H1 (cell line): ENCODE measurements at regions not wholly inside any gene's neighbourhood (a gene's known extent, or its start where the extent isn't known, plus 50 kb on each side); places are given as distances from the start of the nearest gene placed in this dataset.

ENCODE experiments used
- CTCF ChIA-PET: fragments of 300-600 bp; sonication (Branson Sonifier 250); formaldehyde crosslinking; loops from one replicate; lab custom pipeline; 2021; ENCODE audit not compliant: partially characterized antibody; lab: Charles Lee
- POLR2A ChIA-PET: fragments of 300-600 bp; sonication (Branson Sonifier 250); formaldehyde crosslinking; loops from one replicate; lab custom pipeline; 2021; ENCODE audit warnings: inconsistent platforms; ENCODE audit not compliant: partially characterized antibody; lab: Charles Lee
- DNase-seq, 2 experiments: peaks; one replicate each; pipeline versions ENCODE4 v3.0.0 to v3.0.0-alpha.2; 2010 to 2022; ENCODE audit warnings: low spot score in 2 of 2, low read depth in 1 of 2, mixed read lengths in 1 of 2
- FAIRE-seq: peaks from 2 replicates; lab custom pipeline; 2011; peaks lifted over from hg19 to GRCh38; lab: Jason Lieb, UNC
- H2AFZ ChIP-seq: 2 replicates; pipeline ENCODE4 v1.8.1; 2012; ENCODE audit warnings: low read length, inconsistent platforms
- H2AK5ac ChIP-seq: 2 replicates; pipeline ENCODE4 v1.6.1; 2013; ENCODE audit warnings: low read depth, low read length
- H2BK120ac ChIP-seq: replicated peaks from 2 replicates; pipeline ENCODE3; 2013; ENCODE audit warnings: low read depth, low read length, inconsistent platforms
- H2BK12ac ChIP-seq: 2 replicates; pipeline ENCODE4 v1.6.1; 2013; ENCODE audit warnings: low read depth, low read length
- H2BK15ac ChIP-seq: 2 replicates; pipeline ENCODE4 v1.6.1; 2013; ENCODE audit warnings: low read length
- H2BK20ac ChIP-seq: 2 replicates; pipeline ENCODE4 v1.6.1; 2013; ENCODE audit warnings: low read length
- H2BK5ac ChIP-seq: 2 replicates; pipeline ENCODE4 v1.6.1; 2013; ENCODE audit warnings: low read depth, low read length
- H3K14ac ChIP-seq: 2 replicates; pipeline ENCODE4 v1.6.1; 2013; ENCODE audit warnings: inconsistent platforms; ENCODE audit not compliant: insufficient read length
- H3K18ac ChIP-seq: 2 replicates; pipeline ENCODE4 v1.6.1; 2013; ENCODE audit warnings: low read length; ENCODE audit errors: extremely low read depth
- H3K23ac ChIP-seq: 2 replicates; pipeline ENCODE4 v1.6.1; 2013; ENCODE audit warnings: inconsistent platforms; ENCODE audit not compliant: insufficient read length
- H3K23me2 ChIP-seq: 2 replicates; pipeline ENCODE4 v1.6.1; 2013; ENCODE audit warnings: low read depth, low read length
- H3K27ac ChIP-seq: 2 replicates; pipeline ENCODE4 v1.6.1; 2011; ENCODE audit warnings: low read depth, low read length, inconsistent platforms
- H3K27me3 ChIP-seq, 4 experiments: replicated peaks in 1 of 4; 1 replicate in 1 of 4; 2 replicates in 3 of 4; pipeline versions ENCODE4 v1.6.1 to v1.8.1; 2011 to 2013; ENCODE audit warnings: low read length in 3 of 4, mild to moderate bottlenecking in 3 of 4, inconsistent platforms in 2 of 4, mixed read lengths in 2 of 4, moderate library complexity in 1 of 4; ENCODE audit not compliant: control insufficient read depth in 3 of 4, insufficient read depth in 3 of 4; ENCODE audit errors: extremely low read depth in 1 of 4
- H3K36me3 ChIP-seq, 4 experiments: 2 replicates each; pipeline versions ENCODE4 v1.6.1 to v1.8.1; 2011 to 2013; ENCODE audit warnings: mild to moderate bottlenecking in 4 of 4, low read length in 3 of 4, moderate library complexity in 2 of 4, control low read depth in 1 of 4, inconsistent platforms in 1 of 4; ENCODE audit not compliant: insufficient read depth in 4 of 4, control insufficient read depth in 2 of 4
- H3K4ac ChIP-seq: replicated peaks from 2 replicates; pipeline ENCODE3; 2013; ENCODE audit warnings: low read length, low read depth, mixed read lengths, inconsistent platforms; ENCODE audit not compliant: insufficient read length
- H3K4me1 ChIP-seq, 4 experiments: replicated peaks in 1 of 4; 1 replicate in 1 of 4; 2 replicates in 3 of 4; pipeline versions ENCODE4 v1.6.1 to v1.8.1; 2011 to 2013; ENCODE audit warnings: low read length in 3 of 4, inconsistent platforms in 2 of 4, mixed read lengths in 1 of 4; ENCODE audit not compliant: insufficient read depth in 4 of 4, control insufficient read depth in 3 of 4
- H3K4me2 ChIP-seq, 2 experiments: 2 replicates each; pipeline versions ENCODE4 v1.6.1 to v1.8.1; 2011 to 2013; ENCODE audit warnings: low read depth in 2 of 2, low read length in 2 of 2, control low read depth in 1 of 2, inconsistent platforms in 1 of 2, mild to moderate bottlenecking in 1 of 2; ENCODE audit not compliant: insufficient read depth in 1 of 2
- H3K4me3 ChIP-seq, 4 experiments: fragments of 200-600, 300-600 bp in 1 of 4; sonication (generic), shearing (Covaris generic), sonication (Bioruptor Twin) in 1 of 4; 2 replicates each; pipeline versions ENCODE4 v1.5.1 to v1.8.1; 2011 to 2016; ENCODE audit warnings: low read length in 4 of 4, low read depth in 3 of 4, control low read depth in 2 of 4, inconsistent platforms in 2 of 4, mild to moderate bottlenecking in 2 of 4, mixed read lengths in 1 of 4, moderate library complexity in 1 of 4; ENCODE audit not compliant: insufficient read depth in 2 of 4; ENCODE audit errors: extremely low read depth in 1 of 4
- H3K56ac ChIP-seq: replicated peaks from 2 replicates; pipeline ENCODE3; 2013; ENCODE audit warnings: low read depth, mild to moderate bottlenecking, mixed read lengths, low read length, inconsistent platforms; ENCODE audit not compliant: insufficient read length
- H3K79me1 ChIP-seq: 2 replicates; pipeline ENCODE4 v1.6.1; 2013; ENCODE audit warnings: low read depth, low read length, control low read depth
- H3K79me2 ChIP-seq, 2 experiments: 2 replicates each; pipeline versions ENCODE4 v1.6.1 to v1.8.1; 2012 to 2013; ENCODE audit warnings: low read length in 2 of 2, mild to moderate bottlenecking in 2 of 2, inconsistent platforms in 1 of 2; ENCODE audit not compliant: insufficient read depth in 2 of 2, control insufficient read depth in 1 of 2
- H3K9ac ChIP-seq, 4 experiments: replicated peaks in 1 of 4; 1 replicate in 1 of 4; 2 replicates in 3 of 4; pipeline versions ENCODE4 v1.6.1 to v1.8.1; 2011 to 2013; ENCODE audit warnings: low read depth in 3 of 4, low read length in 3 of 4, control low read depth in 2 of 4, mild to moderate bottlenecking in 2 of 4, moderate library complexity in 2 of 4, inconsistent platforms in 1 of 4; ENCODE audit errors: extremely low read depth in 1 of 4
- H3K9me3 ChIP-seq, 2 experiments: 2 replicates each; pipeline versions ENCODE4 v1.6.1 to v1.8.1; 2012 to 2013; ENCODE audit warnings: mild to moderate bottlenecking in 2 of 2, moderate library complexity in 2 of 2, control low read depth in 1 of 2, inconsistent platforms in 1 of 2, low read depth in 1 of 2, low read length in 1 of 2, mixed read lengths in 1 of 2; ENCODE audit not compliant: insufficient read depth in 2 of 2
- H4K20me1 ChIP-seq, 2 experiments: replicated peaks in 1 of 2; 2 replicates each; pipeline versions ENCODE3 to v1.8.1; 2011 to 2013; ENCODE audit warnings: inconsistent platforms in 2 of 2, low read length in 2 of 2, mild to moderate bottlenecking in 1 of 2; ENCODE audit not compliant: insufficient read depth in 2 of 2, control insufficient read depth in 1 of 2
- H4K5ac ChIP-seq: 2 replicates; pipeline ENCODE4 v1.6.1; 2013; ENCODE audit warnings: low read length, low read depth, mixed read lengths, inconsistent platforms; ENCODE audit not compliant: insufficient read length
- H4K8ac ChIP-seq: 2 replicates; pipeline ENCODE4 v1.8.0; 2013; ENCODE audit warnings: mild to moderate bottlenecking, moderate library complexity, low read length, inconsistent platforms; ENCODE audit not compliant: insufficient read depth; ENCODE audit errors: extremely low read depth
- H4K91ac ChIP-seq: replicated peaks from 2 replicates; pipeline ENCODE3; 2013; ENCODE audit warnings: low read length, mixed read lengths, inconsistent platforms; ENCODE audit not compliant: insufficient read length
- CBX5 ChIP-seq: fragments of 300-800, 300-1000 bp; sonication (generic); IDR thresholded peaks from 2 replicates; pipeline ENCODE4 v1.7.1; 2016; ENCODE audit warnings: antibody characterized with exemption, low read length, low read depth
- CBX8 ChIP-seq: fragments of 300-800, 300-1000 bp; sonication (generic); IDR thresholded peaks from 2 replicates; pipeline ENCODE4 v1.7.1; 2016; ENCODE audit warnings: low read depth, low read length, borderline replicate concordance
- EP300 ChIP-seq, 2 experiments: IDR thresholded peaks; 1 replicate in 1 of 2; 2 replicates in 1 of 2; pipeline ENCODE4 v1.6.1; 2011 to 2012; ENCODE audit warnings: low read depth in 2 of 2, low read length in 2 of 2, mild to moderate bottlenecking in 2 of 2, borderline replicate concordance in 1 of 2, inconsistent platforms in 1 of 2, moderate library complexity in 1 of 2
- EZH2 ChIP-seq: fragments of 200-600 bp; sonication (generic); IDR thresholded peaks from 2 replicates; pipeline ENCODE4 v1.7.1; 2012; ENCODE audit warnings: low read depth, mild to moderate bottlenecking, moderate library complexity, low read length, inconsistent platforms; ENCODE audit not compliant: severe bottlenecking
- HDAC2 ChIP-seq, 2 experiments: fragments of 300-600 bp in 1 of 2; sonication (generic) in 1 of 2; IDR thresholded peaks; 2 replicates each; pipeline ENCODE4 v1.6.1; 2011 to 2012; ENCODE audit warnings: low read depth in 2 of 2, low read length in 2 of 2, mild to moderate bottlenecking in 2 of 2, moderate library complexity in 2 of 2, borderline replicate concordance in 1 of 2, inconsistent platforms in 1 of 2
- HDAC6 ChIP-seq: IDR thresholded peaks from one replicate; pipeline ENCODE4 v1.7.1; 2012; ENCODE audit warnings: low read depth, mild to moderate bottlenecking, inconsistent platforms, low read length, moderate library complexity
- NRF1 ChIP-seq: IDR thresholded peaks from 2 replicates; pipeline ENCODE4 v1.6.1; 2011; ENCODE audit warnings: mild to moderate bottlenecking, low read depth, low read length, improper control_type of control experiment
- RNF2 ChIP-seq: fragments of 200-900, 300-1000 bp; sonication (generic); IDR thresholded peaks from 2 replicates; pipeline ENCODE4 v1.7.1; 2016; ENCODE audit warnings: borderline replicate concordance, low read depth, mild to moderate bottlenecking, antibody characterized with exemption, low read length; ENCODE audit not compliant: poor library complexity, severe bottlenecking; ENCODE audit errors: missing control alignments
- SRF ChIP-seq: IDR thresholded peaks from 2 replicates; pipeline ENCODE4 v1.6.1; 2011; ENCODE audit warnings: mild to moderate bottlenecking, low read depth, low read length, moderate library complexity
- TAF7 ChIP-seq: optimal IDR thresholded peaks from 2 replicates; pipeline ENCODE3; 2011; ENCODE audit warnings: low read depth, mild to moderate bottlenecking, inconsistent platforms, low read length, moderate library complexity, borderline replicate concordance
- TCF12 ChIP-seq: IDR thresholded peaks from 2 replicates; pipeline ENCODE4 v1.6.1; 2011; ENCODE audit warnings: low read depth, mild to moderate bottlenecking, low read length
- WGBS, 2 experiments: shearing (Covaris generic) in 1 of 2; methylation state at CpG; one replicate each; pipeline versions ENCODE4 v1.1.6 to v1.1.7; 2013 to 2015; ENCODE audit warnings: low lambda C conversion rate in 2 of 2, mixed read lengths in 2 of 2, inconsistent platforms in 1 of 2, low coverage in 1 of 2, missing lambda C conversion rate in 1 of 2; ENCODE audit not compliant: insufficient replicate concordance in 2 of 2, insufficient coverage in 1 of 2, insufficient read length in 1 of 2; ENCODE audit errors: extremely low coverage in 1 of 2, missing lambda C conversion rate in 1 of 2; 5-methylcytosine and 5-hydroxymethylcytosine counted together
- TF ChIP-seq, protein P1 (sequence below): IDR thresholded peaks from 2 replicates; pipeline ENCODE4 v1.6.1; 2012; ENCODE audit warnings: low read length, inconsistent platforms

GRCh38 chr5:114174131-114174530, 187.7 kb upstream of the KCNN2 start:
- H3K79me2 ChIP-seq = no peaks in the 10 kb centered on the region
- no peak overlapping the region for H3K23ac ChIP-seq
- H3K79me1 ChIP-seq = no peaks in the 10 kb centered on the region
- H3K4me3 ChIP-seq = no peak overlapping the region
- DNase-seq = no peak
- H3K27me3 ChIP-seq = peaks cover 0 to 1% (median 0%) of the 10 kb centered on the region in 4 experiments; a peak in 1 of 7 replicates
- H3K4me1 ChIP-seq = no peaks in the 10 kb centered on the region
- no peak overlapping the region for H2BK12ac ChIP-seq
- no peak overlapping the region for H3K9ac ChIP-seq
- no peaks in the 10 kb centered on the region for H4K20me1 ChIP-seq
- no peak overlapping the region for H3K18ac ChIP-seq
- H3K27ac ChIP-seq = no peak overlapping the region
- no peak overlapping the region for H3K14ac ChIP-seq
- H4K8ac ChIP-seq = no peak overlapping the region
- no peaks in the 10 kb centered on the region for H3K36me3 ChIP-seq
- no peak overlapping the region for H2BK15ac ChIP-seq
- H3K4me2 ChIP-seq = no peak overlapping the region
- no peak overlapping the region for H3K4ac ChIP-seq
- whole genome bisulfite sequencing, 2 experiments = 90% methylated on average over 2 of the region's 2 CpGs; no CpG with 5 or more reads in 1 of the 2 experiments
- H2AK5ac ChIP-seq = no peak overlapping the region
- no peak for FAIRE-seq
- H2BK20ac ChIP-seq = no peak overlapping the region
- no peak overlapping the region for H3K56ac ChIP-seq
- no peak overlapping the region for H4K91ac ChIP-seq
- H2BK120ac ChIP-seq = no peak overlapping the region
- no peak overlapping the region for H4K5ac ChIP-seq
- no peaks in the 10 kb centered on the region; a peak in 1 of 4 replicates for H3K9me3 ChIP-seq
- ChIA-PET POLR2A (no interaction called here), CTCF (no interaction called here)
- no peak overlapping the region for H2BK5ac ChIP-seq
- H2AFZ ChIP-seq = no peak overlapping the region
- no peaks in the 10 kb centered on the region for H3K23me2 ChIP-seq
- TF ChIP-seq SRF (no peak), HDAC6 (no peak), RNF2 (no peak), EZH2 (no peak), CBX8 (no peak), NRF1 (no peak), HDAC2 (IDR thresholded peaks at IDR 0.05; ENCODE audit: borderline replicate concordance in 1 of 2, low read depth in 2 of 2, low read length in 2 of 2) (no peak), CBX5 (no peak), EP300 (IDR thresholded peaks at IDR 0.05; ENCODE audit: borderline replicate concordance in 1 of 2, low read depth in 2 of 2, low read length in 2 of 2) (no peak), TAF7 (no peak), TCF12 (no peak)
- TF ChIP-seq, protein P1, sequence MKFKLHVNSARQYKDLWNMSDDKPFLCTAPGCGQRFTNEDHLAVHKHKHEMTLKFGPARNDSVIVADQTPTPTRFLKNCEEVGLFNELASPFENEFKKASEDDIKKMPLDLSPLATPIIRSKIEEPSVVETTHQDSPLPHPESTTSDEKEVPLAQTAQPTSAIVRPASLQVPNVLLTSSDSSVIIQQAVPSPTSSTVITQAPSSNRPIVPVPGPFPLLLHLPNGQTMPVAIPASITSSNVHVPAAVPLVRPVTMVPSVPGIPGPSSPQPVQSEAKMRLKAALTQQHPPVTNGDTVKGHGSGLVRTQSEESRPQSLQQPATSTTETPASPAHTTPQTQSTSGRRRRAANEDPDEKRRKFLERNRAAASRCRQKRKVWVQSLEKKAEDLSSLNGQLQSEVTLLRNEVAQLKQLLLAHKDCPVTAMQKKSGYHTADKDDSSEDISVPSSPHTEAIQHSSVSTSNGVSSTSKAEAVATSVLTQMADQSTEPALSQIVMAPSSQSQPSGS = no peak
